H9 (cell line): ENCODE measurements at regions not wholly inside any gene's neighbourhood (a gene's known extent, or its start where the extent isn't known, plus 50 kb on each side); places are given as distances from the start of the nearest gene placed in this dataset.
"Not testable (repeated sequence)": the region's sequence is repeated elsewhere in the genome, so short reads cannot be mapped to it uniquely, and the experiment has no call there.

ENCODE experiments used
- DNase-seq: peaks from one replicate; pipeline ENCODE4 v3.0.0-alpha.2; 2017
- H2AFZ ChIP-seq: one replicate; pipeline ENCODE4 v1.6.1; 2013; ENCODE audit warnings: mild to moderate bottlenecking, low read length, control low read depth, moderate library complexity
- H2AK5ac ChIP-seq: 2 replicates; pipeline ENCODE4 v1.6.1; 2013; ENCODE audit warnings: low read length, control low read depth, mixed read lengths; ENCODE audit not compliant: insufficient read length
- H2BK120ac ChIP-seq: one replicate; pipeline ENCODE4 v1.6.1; 2013; ENCODE audit warnings: low read depth, mild to moderate bottlenecking, low read length, control low read depth, inconsistent platforms; ENCODE audit not compliant: poor library complexity, severe bottlenecking
- H2BK12ac ChIP-seq: 2 replicates; pipeline ENCODE4 v1.6.1; 2013; ENCODE audit warnings: low read length, control low read depth, mixed read lengths, low read depth; ENCODE audit not compliant: insufficient read length
- H2BK15ac ChIP-seq: 2 replicates; pipeline ENCODE4 v1.6.1; 2013; ENCODE audit warnings: low read depth, low read length, control low read depth
- H2BK20ac ChIP-seq: one replicate; pipeline ENCODE4 v1.6.1; 2013; ENCODE audit warnings: low read depth, mild to moderate bottlenecking, low read length, control low read depth, inconsistent platforms; ENCODE audit not compliant: poor library complexity, severe bottlenecking
- H2BK5ac ChIP-seq: 2 replicates; pipeline ENCODE4 v1.6.1; 2013; ENCODE audit warnings: low read length, control low read depth, mixed read lengths; ENCODE audit not compliant: insufficient read length
- H3K14ac ChIP-seq: 2 replicates; pipeline ENCODE4 v1.6.1; 2013; ENCODE audit warnings: low read length, control low read depth; ENCODE audit not compliant: insufficient read depth
- H3K18ac ChIP-seq: 2 replicates; pipeline ENCODE4 v1.6.1; 2013; ENCODE audit warnings: low read depth, mild to moderate bottlenecking, mixed read lengths, low read length, control low read depth; ENCODE audit not compliant: insufficient read length
- H3K23ac ChIP-seq: 2 replicates; pipeline ENCODE4 v1.6.1; 2013; ENCODE audit warnings: low read length, control low read depth, mixed read lengths, low read depth; ENCODE audit not compliant: insufficient read length
- H3K23me2 ChIP-seq: 2 replicates; pipeline ENCODE4 v1.6.1; 2013; ENCODE audit warnings: low read depth, mild to moderate bottlenecking, mixed read lengths, low read length, control low read depth; ENCODE audit not compliant: insufficient read length, poor library complexity, severe bottlenecking
- H3K27ac ChIP-seq: 2 replicates; pipeline ENCODE4 v1.5.1; 2013; ENCODE audit warnings: low read length, control low read depth, mixed read lengths, low read depth; ENCODE audit not compliant: insufficient read length
- H3K27me3 ChIP-seq: 2 replicates; pipeline ENCODE4 v1.6.1; 2013; ENCODE audit warnings: low read length, control low read depth, inconsistent platforms; ENCODE audit not compliant: insufficient read depth
- H3K4ac ChIP-seq: 2 replicates; pipeline ENCODE4 v1.6.1; 2013; ENCODE audit warnings: low read depth, mild to moderate bottlenecking, control low read depth, inconsistent platforms, low read length, moderate library complexity
- H3K4me1 ChIP-seq: 2 replicates; pipeline ENCODE4 v1.6.1; 2013; ENCODE audit warnings: low read length, control low read depth, inconsistent platforms; ENCODE audit not compliant: insufficient read depth
- H3K4me2 ChIP-seq: 2 replicates; pipeline ENCODE4 v1.6.1; 2013; ENCODE audit warnings: low read length, control low read depth, mixed read lengths; ENCODE audit not compliant: insufficient read length, insufficient read depth
- H3K56ac ChIP-seq: 2 replicates; pipeline ENCODE4 v1.6.1; 2013; ENCODE audit warnings: low read depth, mild to moderate bottlenecking, mixed read lengths, low read length, control low read depth; ENCODE audit not compliant: insufficient read length
- H3K79me1 ChIP-seq: 2 replicates; pipeline ENCODE4 v1.6.1; 2013; ENCODE audit warnings: low read depth, mild to moderate bottlenecking, moderate library complexity, low read length, control low read depth, inconsistent platforms; ENCODE audit not compliant: insufficient read depth, poor library complexity, severe bottlenecking
- H3K79me2 ChIP-seq: 2 replicates; pipeline ENCODE4 v1.6.1; 2013; ENCODE audit warnings: low read length, control low read depth, inconsistent platforms; ENCODE audit not compliant: insufficient read depth
- H3K9ac ChIP-seq: 2 replicates; pipeline ENCODE4 v1.6.1; 2013; ENCODE audit warnings: low read length, control low read depth, mixed read lengths; ENCODE audit not compliant: insufficient read length; ENCODE audit errors: extremely low read depth
- H3K9me3 ChIP-seq: one replicate; pipeline ENCODE4 v1.6.1; 2013; ENCODE audit warnings: low read depth, low read length, inconsistent platforms; ENCODE audit not compliant: control insufficient read depth
- H3T11ph ChIP-seq: one replicate; pipeline ENCODE4 v1.6.1; 2013; ENCODE audit warnings: mild to moderate bottlenecking, low read length, control low read depth, inconsistent platforms
- H4K20me1 ChIP-seq: one replicate; pipeline ENCODE4 v1.6.1; 2013; ENCODE audit not compliant: control insufficient read depth, insufficient read length, insufficient read depth
- H4K5ac ChIP-seq: 2 replicates; pipeline ENCODE4 v1.6.1; 2013; ENCODE audit warnings: low read depth, mild to moderate bottlenecking, mixed read lengths, low read length, control low read depth; ENCODE audit not compliant: insufficient read length
- H4K8ac ChIP-seq: replicated peaks from 2 replicates; pipeline ENCODE4 v1.6.1; 2013; ENCODE audit warnings: low read length, control low read depth, mixed read lengths, low read depth; ENCODE audit not compliant: insufficient read length
- H4K91ac ChIP-seq: 2 replicates; pipeline ENCODE4 v1.6.1; 2013; ENCODE audit warnings: low read depth, mild to moderate bottlenecking, moderate library complexity, mixed read lengths, low read length, control low read depth; ENCODE audit not compliant: insufficient read length
- H3K27ac Mint-ChIP-seq, 3 experiments: 2 replicates in 2 of 3; 3 replicates in 1 of 3; pipeline ENCODE4 v1.8.0; 2020 to 2021; ENCODE audit warnings: mixed read lengths in 3 of 3, mild to moderate bottlenecking in 1 of 3, moderate library complexity in 1 of 3
- H3K27me3 Mint-ChIP-seq: 2 replicates; pipeline ENCODE4 v1.8.0; 2021; ENCODE audit warnings: low read depth, mild to moderate bottlenecking, moderate library complexity, mixed read lengths
- H3K36me3 Mint-ChIP-seq, 3 experiments: 2 replicates in 2 of 3; 3 replicates in 1 of 3; pipeline ENCODE4 v1.8.0; 2020 to 2021; ENCODE audit warnings: low read depth in 3 of 3, mixed read lengths in 3 of 3; ENCODE audit not compliant: insufficient read depth in 1 of 3
- H3K4me1 Mint-ChIP-seq, 2 experiments: 2 replicates each; pipeline ENCODE4 v1.8.0; 2020; ENCODE audit warnings: mixed read lengths in 2 of 2
- H3K4me3 Mint-ChIP-seq, 2 experiments: 2 replicates in 1 of 2; 3 replicates in 1 of 2; pipeline ENCODE4 v1.8.0; 2020 to 2021; ENCODE audit warnings: mild to moderate bottlenecking in 2 of 2, mixed read lengths in 2 of 2, moderate library complexity in 1 of 2
- H3K9me3 Mint-ChIP-seq, 2 experiments: 2 replicates in 1 of 2; 3 replicates in 1 of 2; pipeline ENCODE4 v1.8.0; 2020; ENCODE audit warnings: mild to moderate bottlenecking in 2 of 2, mixed read lengths in 2 of 2, moderate library complexity in 1 of 2
- CTCF ChIP-seq: fragments of 200-600 bp; sonication (generic); conservative IDR thresholded peaks from 3 replicates; pipeline ENCODE4 v1.8.0; 2021; ENCODE audit warnings: antibody characterized with exemption, mild to moderate bottlenecking
- WGBS: extraction: QIAGEN DNeasy Blood & Tissue Kit; methylation state at CpG from one replicate; pipeline ENCODE4 v1.1.7; 2013; ENCODE audit warnings: missing lambda C conversion rate, low lambda C conversion rate, mixed read lengths; ENCODE audit not compliant: insufficient read length; ENCODE audit errors: extremely low coverage; 5-methylcytosine and 5-hydroxymethylcytosine counted together

DNA sequence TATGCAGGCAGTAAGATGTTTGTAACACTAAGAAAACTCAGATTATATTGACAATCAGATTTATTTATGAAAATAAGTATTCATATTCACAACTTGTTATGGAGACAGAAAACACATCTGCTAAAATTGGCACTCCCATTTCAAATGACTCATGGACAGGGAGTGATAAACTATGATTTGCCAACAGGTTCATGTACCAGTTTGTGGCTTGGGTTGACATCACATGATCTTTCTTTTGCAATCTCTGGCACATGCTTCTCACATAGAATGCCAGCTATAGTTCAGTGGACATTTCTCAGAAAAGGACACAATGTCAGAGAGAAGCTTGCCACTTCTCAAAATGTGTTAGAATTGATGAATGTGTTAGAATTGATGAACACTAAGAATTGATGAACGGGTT, 663.2 kb upstream of the ANKRD30A start:
- Histone ChIP-seq H2BK120ac (no peak overlapping the region), H3K27ac (no peak overlapping the region), H4K20me1 (no peaks in the 10 kb centered on the region), H4K5ac (no peak overlapping the region), H3T11ph (no peak overlapping the region), H3K23ac (no peak overlapping the region), H3K9me3 (no peaks in the 10 kb centered on the region), H2BK20ac (no peak overlapping the region), H2BK12ac (no peak overlapping the region), H3K56ac (no peak overlapping the region), H3K9ac (no peak overlapping the region), H3K79me2 (no peaks in the 10 kb centered on the region), H3K27me3 (no peaks in the 10 kb centered on the region), H3K4me1 (no peaks in the 10 kb centered on the region), H3K79me1 (no peaks in the 10 kb centered on the region), H4K8ac (no peak overlapping the region), H4K91ac (no peak overlapping the region), H3K4ac (no peak overlapping the region), H2AFZ (no peak overlapping the region), H2AK5ac (no peak overlapping the region), H3K14ac (no peak overlapping the region), H3K4me2 (no peak overlapping the region), H2BK15ac (no peak overlapping the region), H3K18ac (no peak overlapping the region), H3K23me2 (no peaks in the 10 kb centered on the region), H2BK5ac (no peak overlapping the region)
- TF ChIP-seq CTCF = no peak
- WGBS = no CpG with 5 or more reads among the region's 1 CpG
- Mint-ChIP-seq H3K36me3 (peaks cover 5 to 26% (median 9%) of the 10 kb centered on the region in 3 experiments; a peak in 6 of 7 replicates), H3K4me1 (no peaks in the 10 kb centered on the region), H3K9me3 (peaks cover 14 to 17% of the 10 kb centered on the region in 2 experiments), H3K27ac (no peak overlapping the region), H3K27me3 (no peaks in the 10 kb centered on the region), H3K4me3 (no peak overlapping the region)
- DNase-seq = no peak

- Mint-ChIP-seq H3K36me3 (peaks cover 9 to 21% (median 9%) of the 10 kb centered on the region in 3 experiments; a peak in 6 of 7 replicates), H3K9me3 (peaks cover 21 to 24% of the 10 kb centered on the region in 2 experiments)
- not testable (repeated sequence) for H2BK12ac ChIP-seq, H3K18ac ChIP-seq, H4K91ac ChIP-seq, H3T11ph ChIP-seq, H2BK15ac ChIP-seq, H3K4me1 Mint-ChIP-seq, H3K4me1 ChIP-seq, DNase-seq, H3K9ac ChIP-seq, H3K56ac ChIP-seq, H3K79me2 ChIP-seq, H3K9me3 ChIP-seq, H2AFZ ChIP-seq, H4K5ac ChIP-seq, H3K23ac ChIP-seq, H2BK5ac ChIP-seq, H3K4ac ChIP-seq, H3K27ac Mint-ChIP-seq, H3K27me3 Mint-ChIP-seq, H2AK5ac ChIP-seq, H3K27me3 ChIP-seq, H3K23me2 ChIP-seq, H3K14ac ChIP-seq, H3K4me2 ChIP-seq, H3K79me1 ChIP-seq, H3K4me3 Mint-ChIP-seq, H2BK20ac ChIP-seq, H4K8ac ChIP-seq, H3K27ac ChIP-seq, H2BK120ac ChIP-seq, H4K20me1 ChIP-seq
These were observed 667.0 kb upstream of the ANKRD30A start for GRCh38 chr10:36458437-36458836.
